GM21390 (cell line): ENCODE measurements at regions not wholly inside any gene's neighbourhood (a gene's known extent, or its start where the extent isn't known, plus 50 kb on each side); places are given as distances from the start of the nearest gene placed in this dataset.
"Not testable (repeated sequence)": the region's sequence is repeated elsewhere in the genome, so short reads cannot be mapped to it uniquely, and the experiment has no call there.

Experiments
- ATAC-seq: cut with Tn5 transposase; IDR thresholded peaks from one replicate; pipeline ENCODE4 v1.9.1; 2021; ENCODE audit not compliant: unreplicated experiment

DNA sequence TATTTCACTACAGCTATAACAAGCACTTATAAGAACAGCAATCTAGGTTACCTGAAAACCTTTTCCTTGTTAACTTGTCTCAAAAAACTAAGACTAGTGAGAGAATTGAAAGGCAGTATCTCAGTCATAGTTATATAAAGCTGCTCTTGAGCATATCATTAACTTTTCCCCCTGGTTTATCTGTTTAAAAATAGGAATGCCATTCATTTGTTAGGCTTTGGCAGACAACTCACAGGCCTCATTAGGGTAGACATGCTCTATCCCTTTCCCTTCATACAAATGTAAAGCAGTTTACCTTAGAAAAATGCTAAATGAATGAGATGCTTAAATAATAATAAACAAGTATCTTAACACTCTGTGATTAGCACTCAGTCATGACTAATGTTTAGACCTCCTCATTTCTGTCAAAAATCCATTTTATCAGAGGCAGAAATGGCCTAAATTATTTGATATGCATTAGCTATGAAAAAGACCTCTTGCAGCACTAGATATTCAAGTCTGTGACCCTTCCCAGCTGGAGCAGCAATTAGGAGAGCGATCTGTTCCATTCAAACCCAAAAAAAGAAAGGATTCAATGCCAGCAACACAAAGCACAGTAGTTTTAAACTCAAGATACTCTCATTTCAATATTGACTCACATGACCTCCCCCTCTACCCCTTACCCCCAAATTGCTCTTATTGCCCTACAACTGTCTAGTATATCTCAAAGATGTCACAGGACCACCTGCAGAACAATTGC, 1578.8 kb upstream of the WWC1 start:
- no peak for ATAC-seq

DNA sequence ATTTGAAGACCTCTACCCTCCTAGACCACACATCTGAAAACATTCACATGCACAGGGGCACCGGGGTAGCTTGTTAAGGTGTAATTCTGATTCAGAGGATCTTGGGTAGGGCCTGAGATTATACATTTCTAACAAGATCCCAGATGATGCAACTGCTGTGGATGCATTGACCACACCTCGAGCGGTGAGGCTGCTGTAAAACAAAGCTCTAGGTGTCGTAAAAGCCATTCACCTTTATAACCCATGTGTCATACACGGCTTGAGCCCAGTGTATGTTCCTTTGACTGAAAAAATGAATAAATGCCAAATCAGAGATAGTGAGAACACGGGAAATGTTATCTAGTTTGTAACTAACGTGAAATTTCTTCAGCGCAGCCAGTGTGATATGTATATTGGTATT, 1578.2 kb upstream of the WWC1 start:
- no peak for ATAC-seq

DNA sequence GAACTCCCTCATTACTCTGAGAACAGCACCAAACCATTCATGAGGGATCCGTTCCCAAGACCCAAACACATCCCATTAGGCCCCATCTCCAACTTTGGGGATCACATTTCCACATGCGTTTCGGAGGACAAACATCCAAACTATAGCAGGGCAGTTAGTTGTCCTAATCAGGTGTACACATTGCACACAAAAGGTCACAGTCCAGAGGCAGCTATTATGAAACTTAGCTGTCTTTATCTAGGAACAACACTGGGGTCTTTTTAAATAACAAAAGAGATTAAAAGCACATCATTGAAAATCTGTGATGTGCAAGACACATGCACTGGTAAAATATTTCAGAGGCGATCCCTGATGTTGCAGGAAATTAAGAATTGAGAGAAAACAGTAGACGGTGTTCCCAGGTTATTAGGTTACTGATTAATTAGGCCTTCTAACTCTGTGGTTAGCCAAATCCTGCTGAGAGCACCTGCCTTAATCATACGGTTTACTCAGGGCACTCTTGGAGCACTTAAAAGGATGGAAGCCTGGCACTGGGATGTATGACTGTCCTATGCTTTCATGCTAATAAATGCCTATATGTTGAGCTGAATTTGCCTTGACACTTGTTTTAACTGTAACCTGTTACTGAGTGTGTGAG, 1574.5 kb upstream of the WWC1 start:
- no peak for ATAC-seq

DNA sequence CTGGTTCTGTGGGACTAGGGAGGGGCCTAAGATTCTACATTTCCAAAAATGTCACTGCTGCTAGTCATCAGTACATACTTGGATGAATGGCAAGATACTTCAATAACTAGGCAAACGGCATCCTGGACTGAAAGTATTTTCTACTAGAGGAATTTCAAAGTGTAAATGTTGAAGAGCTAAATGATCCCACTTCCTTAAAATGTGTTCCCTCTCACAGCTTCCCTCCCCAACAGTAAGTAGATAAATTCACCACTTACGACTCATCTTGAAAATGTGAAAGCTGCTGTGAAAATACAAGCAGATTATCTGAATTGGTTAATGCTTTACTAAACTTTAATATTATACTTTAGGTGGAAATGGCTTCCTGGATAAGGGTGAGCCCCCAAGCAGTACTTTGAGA, 1571.5 kb upstream of the WWC1 start:
- no peak for ATAC-seq

DNA sequence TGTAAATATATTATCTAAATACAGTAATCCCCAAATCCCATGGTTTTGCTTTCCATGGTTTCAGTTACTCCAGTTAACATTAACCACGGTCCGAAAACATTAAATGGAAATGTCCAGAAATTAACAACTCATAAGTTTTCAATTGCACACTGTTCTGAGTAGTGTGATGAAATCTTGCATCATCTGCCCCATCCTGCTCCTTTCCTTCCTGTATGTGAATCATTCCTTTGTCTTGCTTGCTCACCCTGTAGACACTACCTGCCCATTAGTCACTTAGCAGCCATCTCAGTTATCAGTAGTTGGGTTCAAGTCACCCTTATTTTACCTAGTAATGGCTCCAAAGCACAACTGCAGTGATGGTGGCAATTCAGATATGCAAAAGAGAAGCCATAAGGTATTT, 1568.5 kb upstream of the WWC1 start:
- no peak for ATAC-seq

DNA sequence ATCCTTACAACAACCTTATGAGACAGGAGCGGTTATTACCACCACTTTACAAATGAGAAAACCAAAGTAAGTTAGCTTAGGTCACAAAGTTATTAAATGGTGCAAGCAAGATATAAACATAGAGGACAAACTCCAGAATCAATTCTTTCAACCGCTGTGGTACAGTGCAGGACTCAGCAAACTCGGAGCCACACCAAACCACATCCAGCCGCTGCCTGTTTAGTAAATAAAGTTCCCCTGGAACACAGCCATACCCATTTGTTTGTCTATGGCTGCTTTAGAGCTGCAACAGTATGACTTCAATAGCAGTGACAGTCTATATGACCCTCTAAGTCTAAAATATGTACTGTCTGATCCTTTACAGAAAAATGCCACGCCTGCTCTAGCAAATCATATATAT, 1567.2 kb upstream of the WWC1 start:
- no peak for ATAC-seq

DNA sequence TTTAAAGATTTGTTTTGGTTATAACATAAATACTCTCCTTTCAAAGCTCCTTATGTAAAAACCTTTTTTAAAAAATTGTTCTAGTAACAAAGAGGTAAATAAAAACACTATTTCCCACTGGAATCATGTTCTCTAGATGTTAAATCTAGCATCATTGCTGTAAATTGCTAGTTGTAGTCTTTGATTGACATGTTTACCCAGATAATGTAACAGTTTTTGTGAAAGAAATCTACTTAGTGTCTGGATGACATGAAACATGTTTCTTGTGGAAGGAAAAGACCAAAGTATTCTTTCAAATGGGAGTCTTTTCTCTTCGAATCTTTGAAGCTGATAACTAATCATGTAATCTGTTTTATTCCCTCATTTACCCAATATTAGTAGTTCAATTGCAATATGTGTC, 1565.9 kb upstream of the WWC1 start:
- no peak for ATAC-seq

DNA sequence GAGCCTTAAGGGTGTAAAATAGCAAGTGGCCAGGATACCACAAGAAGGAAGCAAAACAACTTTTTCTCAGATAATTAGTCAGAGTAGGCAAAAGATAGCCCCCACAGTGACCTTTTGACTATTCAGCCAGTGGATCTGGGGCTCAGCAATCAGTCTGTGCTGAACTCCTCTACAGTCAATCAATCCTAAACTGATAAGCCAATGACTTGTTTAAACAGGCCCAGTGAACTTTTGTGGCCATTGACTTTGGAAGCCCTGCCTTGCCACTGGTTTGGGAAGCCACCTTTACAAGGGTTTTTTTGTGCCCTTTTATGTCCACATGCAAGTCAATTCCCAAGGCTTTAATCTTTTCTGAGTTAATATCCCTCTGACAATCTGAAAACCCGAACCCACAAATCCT, 1565.0 kb upstream of the WWC1 start:
- ATAC-seq = no peak

DNA sequence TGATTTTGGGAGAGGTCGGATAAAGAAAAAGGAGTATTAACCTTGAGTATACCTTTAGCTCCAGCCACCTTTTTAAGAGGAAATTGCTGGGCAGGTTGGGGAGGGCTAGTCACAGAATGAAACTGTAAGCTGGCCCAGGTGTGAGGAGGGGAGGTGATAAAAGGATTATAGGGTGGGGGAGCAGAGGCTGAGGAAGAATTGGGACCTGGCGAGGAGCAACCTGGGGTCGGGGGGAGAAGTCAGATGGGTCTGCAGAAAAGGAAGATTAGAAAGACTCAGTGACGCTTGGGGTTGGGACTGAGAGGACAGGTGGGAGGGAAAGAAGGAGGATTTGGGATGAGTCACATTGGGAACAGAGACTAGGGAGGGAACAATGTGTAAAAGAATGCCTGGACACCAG, 1548.5 kb upstream of the WWC1 start:
- not testable (repeated sequence) for ATAC-seq

DNA sequence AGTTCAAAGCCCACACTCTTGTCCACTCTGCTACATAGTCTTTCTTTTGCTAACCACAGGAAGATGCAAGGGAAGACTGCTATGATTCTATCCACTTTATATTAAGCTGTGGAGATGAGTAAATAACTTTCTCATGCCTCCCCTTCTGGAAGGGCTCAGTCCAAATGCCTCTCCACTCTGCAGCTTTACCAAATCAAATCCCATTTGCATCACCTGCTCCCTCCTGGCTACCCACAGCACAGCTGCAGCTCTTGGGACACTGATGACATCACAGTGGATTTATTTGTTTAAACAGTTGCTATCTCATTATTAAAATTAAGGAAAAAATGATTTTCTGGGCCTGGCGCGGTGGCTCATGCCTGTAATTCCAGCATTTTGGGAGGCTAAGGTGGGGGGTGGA, 1544.9 kb upstream of the WWC1 start:
- no peak for ATAC-seq

DNA sequence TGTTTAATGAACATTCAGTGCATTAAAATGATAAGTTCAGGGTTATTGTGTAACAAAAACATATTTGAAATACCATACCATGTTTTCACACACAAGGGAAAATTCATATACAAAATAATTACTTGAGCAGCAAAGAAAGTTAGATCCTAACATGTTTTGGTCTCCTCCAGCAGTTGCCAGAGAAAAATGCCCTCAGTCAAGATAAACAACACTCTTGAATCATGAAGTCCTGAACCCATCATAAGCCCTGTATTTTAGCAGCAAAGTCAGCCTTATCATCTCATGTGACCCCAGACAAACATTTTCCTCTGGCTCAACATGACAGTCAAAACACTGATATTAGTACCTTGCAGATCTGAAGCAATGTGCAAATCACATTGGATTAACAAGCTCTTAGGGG, 1541.1 kb upstream of the WWC1 start:
- ATAC-seq = no peak

DNA sequence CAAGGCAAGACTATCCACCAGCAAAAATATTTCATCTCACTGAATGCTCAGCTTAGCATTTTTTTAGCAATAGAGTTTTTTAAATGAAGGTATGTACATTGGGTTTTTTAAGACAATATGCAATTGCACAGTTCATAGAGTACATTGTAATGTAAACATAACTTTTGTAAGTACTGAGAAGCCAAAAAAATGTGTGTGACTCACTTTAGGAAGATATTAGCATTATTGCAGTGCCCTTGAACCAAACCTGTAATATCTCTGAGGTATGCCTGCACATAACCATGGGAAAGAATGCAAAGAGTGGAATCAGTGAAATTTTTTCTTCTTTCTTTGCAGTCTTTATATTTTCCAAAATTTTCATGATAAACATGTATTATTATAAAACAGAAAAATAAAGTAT, 1533.3 kb upstream of the WWC1 start:
- no peak for ATAC-seq

DNA sequence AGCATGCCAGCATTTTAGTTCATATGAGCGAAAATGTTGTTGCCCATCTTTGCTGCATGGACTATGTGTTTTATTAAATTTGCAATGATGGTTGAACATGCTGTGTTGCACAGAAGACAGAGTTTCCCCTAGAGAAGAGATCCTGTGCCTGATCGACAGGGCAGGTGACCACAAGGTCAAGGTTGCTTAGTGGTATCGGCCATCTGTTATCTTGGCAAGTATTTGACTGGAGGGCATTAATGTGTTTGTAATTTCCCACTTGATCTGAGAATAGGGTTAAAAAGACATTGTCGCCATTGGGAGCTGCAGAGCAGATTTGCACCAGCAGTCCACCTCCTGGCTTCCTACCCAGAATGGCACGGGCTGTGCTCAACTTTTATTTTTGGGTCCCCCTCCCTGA, 1523.6 kb upstream of the WWC1 start:
- ATAC-seq = no peak

DNA sequence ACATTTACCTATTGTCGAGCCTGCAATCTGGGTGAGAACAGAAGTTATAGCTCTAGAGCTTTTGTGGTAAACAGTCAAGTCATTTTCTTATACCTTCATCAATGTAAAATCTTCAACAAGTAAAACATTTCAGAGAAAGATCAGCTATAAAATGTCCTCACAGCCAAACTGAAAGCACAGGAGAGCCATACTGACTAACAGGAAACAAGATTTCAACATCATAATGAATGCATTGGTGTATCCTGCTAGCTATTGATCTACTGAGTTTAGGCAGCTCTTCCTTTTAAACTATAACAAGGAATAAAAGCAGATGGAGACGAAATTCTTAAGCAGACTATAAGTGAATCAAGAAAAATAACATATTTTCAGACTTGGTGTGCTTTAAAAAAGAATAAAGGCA, 1522.9 kb upstream of the WWC1 start:
- ATAC-seq = no peak

DNA sequence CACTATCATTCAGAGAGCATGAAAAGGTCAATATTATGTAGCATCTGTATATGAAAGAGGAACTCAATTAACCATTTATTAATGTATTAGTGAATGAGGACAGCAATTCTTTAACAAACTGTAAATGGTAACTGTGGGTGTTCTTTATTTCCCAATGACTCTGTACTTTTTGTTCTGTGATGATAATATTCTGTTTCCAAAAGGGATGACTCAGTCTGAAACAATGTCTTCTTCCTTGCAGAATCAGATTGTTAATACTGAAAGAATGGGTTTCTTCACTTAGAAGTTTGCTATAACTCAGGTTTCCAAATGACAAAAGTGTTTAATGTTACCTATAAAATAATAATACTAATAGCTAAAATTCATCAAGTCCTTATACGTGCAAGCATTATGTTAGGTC, 1518.7 kb upstream of the WWC1 start:
- no peak for ATAC-seq

DNA sequence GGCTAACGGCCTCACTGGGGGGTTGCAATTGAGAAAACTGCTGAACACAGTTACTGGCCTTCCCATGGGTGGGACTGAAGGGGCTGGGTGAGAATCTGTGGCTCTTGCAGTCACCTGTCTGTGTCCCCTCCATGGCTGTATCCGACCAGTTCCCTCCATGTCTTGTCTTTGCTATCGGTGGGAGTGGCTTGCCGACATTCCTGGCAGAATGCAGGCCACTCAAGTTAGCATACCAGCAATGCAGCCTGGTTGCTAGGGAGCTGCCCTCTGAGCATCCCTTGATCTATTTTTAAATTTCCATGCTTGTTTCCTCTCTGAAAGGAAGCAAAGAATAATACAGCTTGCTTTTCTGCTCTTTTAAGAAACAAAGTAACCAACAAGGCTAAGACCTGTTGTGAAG, 1509.7 kb upstream of the WWC1 start:
- ATAC-seq = no peak

DNA sequence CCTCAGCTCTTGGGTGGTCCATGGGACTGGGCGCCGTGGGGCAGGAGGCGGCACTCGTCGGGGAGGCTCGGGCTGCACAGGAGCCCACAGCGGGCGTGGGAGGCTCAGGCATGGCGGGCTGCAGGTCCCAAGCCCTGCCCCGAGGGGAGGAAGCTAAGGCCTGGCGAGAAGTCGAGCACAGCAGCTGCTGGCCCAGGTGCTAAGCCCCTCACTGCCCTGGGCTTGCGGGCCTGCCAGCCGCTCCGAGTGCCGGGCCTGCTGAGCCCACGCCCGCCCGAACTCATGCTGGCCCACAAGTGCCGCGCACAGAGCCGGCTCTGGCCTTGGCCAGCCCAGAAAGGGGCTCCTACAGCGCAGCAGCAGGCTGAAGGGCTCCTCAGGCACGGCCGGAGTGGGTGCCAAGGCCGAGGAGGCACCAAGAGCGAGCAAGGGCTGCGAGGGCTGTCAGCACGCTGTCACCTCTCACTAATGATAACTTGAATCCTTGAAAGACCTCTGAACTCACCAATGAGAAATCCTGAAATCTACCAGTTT, 1506.8 kb upstream of the WWC1 start:
- ATAC-seq = no peak

DNA sequence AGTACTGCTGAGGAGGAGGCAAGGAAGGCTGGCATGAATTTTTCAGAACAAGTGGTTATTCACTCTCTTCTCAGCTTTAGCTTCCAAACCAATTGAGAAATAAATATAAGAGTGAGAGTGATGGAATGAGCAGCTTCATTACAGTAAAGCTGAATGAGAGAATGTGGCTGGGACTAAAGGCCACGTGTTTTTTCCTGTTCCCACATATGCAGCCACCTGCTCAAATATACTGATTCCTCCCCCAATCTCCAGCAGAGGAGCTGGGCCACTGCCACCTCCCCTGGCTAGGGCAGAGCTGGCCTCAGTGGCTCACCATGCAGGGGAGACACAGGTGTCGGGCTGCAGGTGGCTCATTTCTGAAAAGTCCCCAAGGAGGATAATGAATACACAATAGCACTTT, 1505.3 kb upstream of the WWC1 start:
- ATAC-seq = no peak

DNA sequence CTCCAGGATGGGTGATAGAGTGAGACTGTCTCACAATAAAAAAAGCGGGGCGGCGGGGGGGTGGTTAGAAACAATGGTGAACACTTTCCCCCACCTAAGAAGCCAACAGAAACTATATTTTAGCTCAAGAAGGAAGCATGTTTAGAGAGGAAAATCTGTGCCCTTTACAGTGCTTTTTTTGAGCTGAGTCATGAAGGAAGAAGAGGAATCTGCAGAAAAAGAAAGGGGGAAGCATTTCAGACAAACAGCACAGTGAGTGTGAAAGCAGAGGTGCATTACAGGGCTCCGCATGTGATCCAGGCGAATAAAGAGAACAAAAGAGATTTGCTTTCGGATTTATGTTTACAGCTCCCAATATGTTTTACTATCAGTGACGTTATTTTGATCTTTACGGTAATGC, 1504.6 kb upstream of the WWC1 start:
- no peak for ATAC-seq

DNA sequence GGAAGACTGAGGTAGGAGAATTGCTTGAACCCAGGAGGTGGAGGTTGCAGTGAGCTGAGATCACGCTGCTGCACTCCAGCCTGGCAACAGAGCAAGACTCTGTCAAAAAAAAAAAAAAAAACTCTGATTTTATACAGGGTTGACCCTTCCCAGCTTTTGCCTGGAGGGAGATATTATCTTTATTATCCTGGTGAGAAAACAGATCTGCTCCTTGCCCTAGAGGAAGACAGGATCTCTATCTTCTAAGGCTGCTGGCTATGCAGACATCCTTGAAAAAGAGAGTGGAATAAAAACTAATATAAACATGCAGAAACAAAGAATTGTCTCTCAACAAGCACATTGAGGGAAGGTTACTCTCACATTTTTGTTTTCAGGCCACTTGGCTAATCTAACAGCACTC, 1503.4 kb upstream of the WWC1 start:
- ATAC-seq = no peak

DNA sequence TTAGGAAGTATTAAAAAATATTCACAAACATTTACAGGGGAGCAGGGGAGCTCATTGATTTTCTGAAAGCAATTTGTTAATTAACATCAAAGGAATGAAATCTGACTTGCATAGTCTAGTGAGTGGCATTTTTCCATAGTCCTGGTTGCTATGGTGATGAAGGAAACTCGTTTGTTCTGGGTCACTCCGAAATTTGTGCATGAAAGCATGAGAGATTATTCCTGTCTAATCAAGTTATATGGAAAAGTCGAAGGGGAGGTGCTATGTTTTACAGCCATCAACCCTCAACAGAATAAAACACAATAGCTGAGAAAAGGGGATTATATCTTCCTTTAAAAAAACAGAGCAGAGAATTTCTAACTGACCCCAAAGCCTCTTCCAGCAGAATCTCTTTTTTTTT, 1495.7 kb upstream of the WWC1 start:
- no peak for ATAC-seq

DNA sequence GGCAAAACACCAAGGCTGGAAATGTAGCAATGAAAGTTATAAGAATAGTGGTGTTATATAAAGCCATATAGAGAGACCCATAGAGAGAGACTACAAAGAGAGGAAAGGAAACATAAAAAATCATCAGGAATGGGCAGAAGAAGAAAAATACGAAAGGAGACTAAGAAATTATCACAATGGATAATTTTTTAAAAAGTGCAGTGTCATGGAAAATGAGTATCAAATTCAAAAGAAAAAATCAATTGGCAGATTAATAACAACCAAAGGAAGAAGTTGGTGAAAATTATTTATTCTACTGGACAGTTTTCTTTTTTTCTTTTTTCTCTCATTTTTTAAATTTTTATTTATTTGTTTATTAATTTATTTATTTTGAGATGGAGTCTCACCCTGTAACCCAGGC, 1488.4 kb upstream of the WWC1 start:
- ATAC-seq = no peak

DNA sequence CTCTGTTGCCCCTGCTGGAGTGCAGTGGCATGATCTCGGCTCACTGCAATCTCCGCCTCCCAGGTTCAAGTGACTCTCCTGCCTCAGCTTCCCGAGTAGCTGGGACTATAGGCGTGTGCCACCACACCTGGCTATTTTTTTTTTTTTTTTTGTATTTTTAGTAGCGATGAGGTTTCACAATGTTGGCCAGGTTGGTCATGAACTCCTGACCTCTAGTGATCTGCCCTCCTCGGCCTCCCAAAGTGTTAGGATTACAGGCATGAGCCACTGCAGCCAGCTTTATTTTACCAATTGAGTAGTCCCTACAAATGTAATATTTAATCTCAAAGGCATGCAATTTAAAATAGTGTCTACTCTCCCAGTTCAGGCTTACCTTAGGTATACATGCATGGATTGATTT, 1487.2 kb upstream of the WWC1 start:
- not testable (repeated sequence) for ATAC-seq
